HepG2 (cell line): ENCODE measurements at regions not wholly inside any gene's neighbourhood (a gene's known extent, or its start where the extent isn't known, plus 50 kb on each side); places are given as distances from the start of the nearest gene placed in this dataset.

Experiments used
- ATAC-seq: fragments of 200-7000 bp; cut with Tn5 transposase; 3 replicates; pipeline ENCODE4 v1.9.1; 2020; ENCODE audit warnings: mild to moderate bottlenecking, moderate library complexity
- BruUV-seq: library from RNA; stranded (reverse); fragments of 400-500 nt; replicated peaks from 2 replicates; lab custom pipeline; 2021; lab: Mats Ljungman, UMichigan
- CTCF ChIA-PET: fragments of 300-600 bp; formaldehyde crosslinking; extraction: SDS; loops from one replicate; lab custom pipeline; 2021; ENCODE audit warnings: low total read pairs, inconsistent platforms, low intra/inter-chr PET ratio; lab: Yijun Ruan, JAX
- POLR2A ChIA-PET: fragments of 350-600 bp; sonication (Branson Sonifier 250); formaldehyde crosslinking; loops from one replicate; lab custom pipeline; 2020; ENCODE audit warnings: antibody characterized with exemption, inconsistent platforms; lab: Yijun Ruan, JAX
- DNase-seq: peaks from one replicate; pipeline ENCODE4 v3.0.0-alpha.2; 2015; ENCODE audit warnings: low spot score
- FAIRE-seq: peaks from 3 replicates; lab custom pipeline; 2011; peaks lifted over from hg19 to GRCh38; lab: Jason Lieb, UNC
- H2AFZ ChIP-seq: one replicate; pipeline ENCODE4 v1.6.1; 2011; ENCODE audit warnings: low read length, inconsistent platforms
- H3K27ac ChIP-seq: fragments of 300-600 bp; 3 replicates; pipeline ENCODE4 v1.8.0; 2011; ENCODE audit warnings: mixed run types, mild to moderate bottlenecking, mixed read lengths, low read length, inconsistent platforms; ENCODE audit not compliant: insufficient read depth; ENCODE audit errors: extremely low read length
- H3K27me3 ChIP-seq, 2 experiments: fragments of 200-600 bp in 1 of 2; 2 replicates in 1 of 2; 3 replicates in 1 of 2; pipeline versions ENCODE4 v1.6.0 to v1.8.0; 2011; ENCODE audit warnings: low read length in 2 of 2, mild to moderate bottlenecking in 2 of 2, moderate library complexity in 2 of 2, inconsistent platforms in 1 of 2; ENCODE audit not compliant: insufficient read depth in 2 of 2, control insufficient read depth in 1 of 2
- H3K36me3 ChIP-seq, 2 experiments: fragments of 200-600 bp in 1 of 2; replicated peaks in 1 of 2; 2 replicates in 1 of 2; 3 replicates in 1 of 2; pipeline versions ENCODE4 v1.5.1 to v1.8.0; 2011; ENCODE audit warnings: low read length in 2 of 2, inconsistent platforms in 1 of 2; ENCODE audit not compliant: insufficient read depth in 2 of 2, control insufficient read depth in 1 of 2
- H3K4me1 ChIP-seq: 2 replicates; pipeline ENCODE4 v1.5.1; 2012; ENCODE audit warnings: low read length, inconsistent platforms; ENCODE audit not compliant: insufficient read depth
- H3K4me2 ChIP-seq: 2 replicates; pipeline ENCODE4 v1.6.0; 2011; ENCODE audit warnings: low read depth, low read length, inconsistent platforms
- H3K4me3 ChIP-seq, 3 experiments: fragments of 200-600 bp in 1 of 3; sonication (generic), shearing (Covaris generic) in 1 of 3; replicated peaks in 1 of 3; 2 replicates each; pipeline ENCODE4 v1.5.1; 2011 to 2016; ENCODE audit warnings: low read length in 3 of 3, inconsistent platforms in 2 of 3, low read depth in 2 of 3, mild to moderate bottlenecking in 2 of 3, control low read depth in 1 of 3, mixed read lengths in 1 of 3; ENCODE audit not compliant: insufficient read depth in 1 of 3
- H3K79me2 ChIP-seq: one replicate; pipeline ENCODE4 v1.6.1; 2011; ENCODE audit warnings: low read length, inconsistent platforms; ENCODE audit not compliant: insufficient read depth
- H3K9ac ChIP-seq: 2 replicates; pipeline ENCODE4 v1.6.0; 2011; ENCODE audit warnings: mild to moderate bottlenecking, low read depth, low read length, inconsistent platforms; ENCODE audit not compliant: insufficient read depth
- H3K9me3 ChIP-seq: 2 replicates; pipeline ENCODE4 v1.5.1; 2012; ENCODE audit warnings: mild to moderate bottlenecking, low read length
- H4K20me1 ChIP-seq: 2 replicates; pipeline ENCODE4 v1.6.0; 2011; ENCODE audit warnings: inconsistent platforms, mild to moderate bottlenecking, low read length, moderate library complexity; ENCODE audit not compliant: insufficient read depth
- CCAR2 ChIP-seq: fragments of 200-400 bp; formaldehyde crosslinking; optimal IDR thresholded peaks from 2 replicates; pipeline ENCODE3; 2018; ENCODE audit warnings: low read depth, mild to moderate bottlenecking, low read length, moderate library complexity
- CENPX ChIP-seq: sonication (generic); formaldehyde crosslinking; IDR thresholded peaks from 2 replicates; pipeline ENCODE4 v1.9.0; 2021; ENCODE audit warnings: mild to moderate bottlenecking, missing genetic modification reagents, moderate library complexity
- DNMT3B ChIP-seq: conservative IDR thresholded peaks from 2 replicates; pipeline ENCODE4 v1.6.1; 2016; ENCODE audit warnings: missing biosample characterization, control low read depth
- DPF2 ChIP-seq: sonication (generic); formaldehyde crosslinking; IDR thresholded peaks from 2 replicates; pipeline ENCODE4 v1.4.0; 2020; ENCODE audit warnings: mild to moderate bottlenecking, low read depth, missing genetic modification reagents, borderline replicate concordance
- DR1 ChIP-seq: sonication (generic); formaldehyde crosslinking; IDR thresholded peaks from 2 replicates; pipeline ENCODE4 v1.8.0; 2021; ENCODE audit warnings: mild to moderate bottlenecking, missing genetic modification reagents, inconsistent platforms
- FOSL2 ChIP-seq: sonication (generic); formaldehyde crosslinking; IDR thresholded peaks from 2 replicates; pipeline ENCODE4 v1.4.0; 2020; ENCODE audit warnings: missing genetic modification reagents
- HHEX ChIP-seq: IDR thresholded peaks from 2 replicates; pipeline ENCODE4 v1.6.1; 2016; ENCODE audit warnings: control low read depth
- JDP2 ChIP-seq: sonication (generic); formaldehyde crosslinking; IDR thresholded peaks from 2 replicates; pipeline ENCODE4 v1.8.1; 2022; ENCODE audit warnings: missing genetic modification reagents, borderline replicate concordance
- MAF1 ChIP-seq: sonication (generic); formaldehyde crosslinking; IDR thresholded peaks from 2 replicates; pipeline ENCODE4 v1.5.0; 2020; ENCODE audit warnings: missing genetic modification reagents, borderline replicate concordance
- PBX2 ChIP-seq: IDR thresholded peaks from 2 replicates; pipeline ENCODE4 v1.6.1; 2016; ENCODE audit warnings: control low read depth
- RARG ChIP-seq: sonication (generic); formaldehyde crosslinking; IDR thresholded peaks from 2 replicates; pipeline ENCODE4 v1.4.0; 2020; ENCODE audit warnings: low read depth, mild to moderate bottlenecking, missing genetic modification reagents
- RELA ChIP-seq: sonication (generic); formaldehyde crosslinking; IDR thresholded peaks from 2 replicates; pipeline ENCODE4 v1.4.0; 2020; ENCODE audit warnings: missing genetic modification reagents
- ZBTB20 ChIP-seq: sonication (generic); formaldehyde crosslinking; IDR thresholded peaks from 2 replicates; pipeline ENCODE4 v1.8.1; 2023; ENCODE audit warnings: missing genetic modification reagents, low read depth, mild to moderate bottlenecking, borderline replicate concordance
- ZKSCAN1 ChIP-seq: fragments of 150-350 bp; IDR thresholded peaks from 2 replicates; pipeline ENCODE4 v1.6.1; 2014; ENCODE audit warnings: low read length
- ZNF225 ChIP-seq: sonication (generic); formaldehyde crosslinking; IDR thresholded peaks from 2 replicates; pipeline ENCODE4 v1.4.0; 2020; ENCODE audit warnings: mild to moderate bottlenecking, missing genetic modification reagents
- ZNF251 ChIP-seq: sonication (generic); formaldehyde crosslinking; IDR thresholded peaks from 2 replicates; pipeline ENCODE4 v1.9.0; 2021; ENCODE audit warnings: mild to moderate bottlenecking, missing genetic modification reagents
- ZNF274 ChIP-seq: sonication (generic); formaldehyde crosslinking; IDR thresholded peaks from 2 replicates; pipeline ENCODE4 v1.5.1; 2020; ENCODE audit warnings: mild to moderate bottlenecking, missing genetic modification reagents
- ZNF547 ChIP-seq: sonication (generic); formaldehyde crosslinking; IDR thresholded peaks from 2 replicates; pipeline ENCODE4 v1.5.1; 2020; ENCODE audit warnings: mild to moderate bottlenecking, missing genetic modification reagents
- WGBS: methylation state at CpG from one replicate; pipeline ENCODE4 v1.1.6; 2017; ENCODE audit warnings: low lambda C conversion rate; 5-methylcytosine and 5-hydroxymethylcytosine counted together
- in situ Hi-C: cut with HindIII; loops from 2 replicates; pipeline ENCODE4 v1.10.0; 2017; ENCODE audit warnings: low pct_unique_long_range_greater_than_20kb; ENCODE audit not compliant: extremely low pct_ligation_motif_present
- intact Hi-C: fragments of 100-400 bp; cut with micrococcal nuclease; formaldehyde crosslinking; loops from one replicate; pipeline ENCODE4 v1.10.0; 2022; ENCODE audit not compliant: unreplicated experiment
- TF ChIP-seq, protein P1 (sequence below): sonication (generic); formaldehyde crosslinking; IDR thresholded peaks from 2 replicates; pipeline ENCODE4 v1.4.0; 2020; ENCODE audit warnings: missing genetic modification reagents, borderline replicate concordance

DNA sequence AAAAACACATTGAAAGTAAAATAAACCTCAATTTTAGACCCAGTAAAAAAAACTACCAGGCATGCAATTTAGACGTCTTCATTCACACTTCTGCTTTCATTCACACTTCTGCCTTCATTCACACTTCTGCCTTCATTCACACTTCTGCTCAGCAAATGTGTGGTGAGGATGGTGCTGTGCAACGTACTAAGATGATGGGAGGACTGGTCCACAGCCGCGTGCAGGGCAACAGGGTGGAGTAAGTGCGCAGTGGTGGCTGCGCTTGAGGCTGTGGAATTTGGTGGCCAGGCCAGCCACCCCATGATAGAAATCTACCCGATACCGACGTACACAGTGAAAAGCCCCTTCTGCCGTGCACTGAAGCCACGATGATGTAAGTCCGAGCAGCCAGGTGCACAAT, 114.3 kb upstream of the CD93 start:
- CTCF ChIA-PET, result interaction anchor here (1.8 to 2.0 kb wide), 2 partner anchors 157 to 509 kb away, joined by 6 to 8 read pairs; no protein-coding TSS in a partner anchor

More for the DNA sequence above, 114.3 kb upstream of the CD93 start:
- Histone ChIP-seq H2AFZ (no peak overlapping the region), H3K9me3 (no peaks in the 10 kb centered on the region), H3K4me1 (no peaks in the 10 kb centered on the region), H3K36me3 (no peaks in the 10 kb centered on the region), H4K20me1 (no peaks in the 10 kb centered on the region), H3K4me3 (no peak overlapping the region), H3K27ac (no peak overlapping the region), H3K27me3 (peaks cover 0 to 13% of the 10 kb centered on the region in 2 experiments; a peak in 2 of 5 replicates), H3K9ac (no peak overlapping the region), H3K4me2 (no peak overlapping the region)
- BruUV-seq, result no TSS peak
- DNase-seq (no peak), FAIRE-seq (no peak), ATAC-seq (no peak)
- in situ Hi-C loops, result loop anchor here (5.0 to 10.0 kb wide), 2 partner anchors 508 to 866 kb away; no protein-coding TSS in a partner anchor
- POLR2A ChIA-PET, result no interaction called here
- intact Hi-C loops, result loop anchor here (2.0 kb wide), 1 partner anchor 350 kb away; no protein-coding TSS in a partner anchor
- WGBS, result 72% methylated on average over 12 of the region's 12 CpGs
- TF ChIP-seq MAF1 (no peak), JDP2 (no peak), CCAR2 (no peak), ZNF274 (CRISPR knock-in tag) (no peak), PBX2 (CRISPR knock-in tag) (no peak), ZNF251 (no peak), ZNF225 (CRISPR knock-in tag) (no peak), FOSL2 (CRISPR knock-in tag) (no peak), DPF2 (CRISPR knock-in tag) (no peak), HHEX (CRISPR knock-in tag) (no peak), ZBTB20 (CRISPR knock-in tag) (no peak), ZKSCAN1 (no peak), RARG (CRISPR knock-in tag) (no peak), CENPX (CRISPR knock-in tag) (no peak), RELA (no peak), DNMT3B (CRISPR knock-in tag) (no peak), ZNF547 (CRISPR knock-in tag) (no peak), DR1 (CRISPR knock-in tag) (no peak)
- TF ChIP-seq, protein P1, sequence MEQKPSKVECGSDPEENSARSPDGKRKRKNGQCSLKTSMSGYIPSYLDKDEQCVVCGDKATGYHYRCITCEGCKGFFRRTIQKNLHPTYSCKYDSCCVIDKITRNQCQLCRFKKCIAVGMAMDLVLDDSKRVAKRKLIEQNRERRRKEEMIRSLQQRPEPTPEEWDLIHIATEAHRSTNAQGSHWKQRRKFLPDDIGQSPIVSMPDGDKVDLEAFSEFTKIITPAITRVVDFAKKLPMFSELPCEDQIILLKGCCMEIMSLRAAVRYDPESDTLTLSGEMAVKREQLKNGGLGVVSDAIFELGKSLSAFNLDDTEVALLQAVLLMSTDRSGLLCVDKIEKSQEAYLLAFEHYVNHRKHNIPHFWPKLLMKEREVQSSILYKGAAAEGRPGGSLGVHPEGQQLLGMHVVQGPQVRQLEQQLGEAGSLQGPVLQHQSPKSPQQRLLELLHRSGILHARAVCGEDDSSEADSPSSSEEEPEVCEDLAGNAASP (CRISPR knock-in tag), result no peak
- TF ChIP-seq, all 625 proteins: peak for 0
- H3K79me2 ChIP-seq, result no peaks in the 10 kb centered on the region
